HCT116 (cell line): ENCODE measurements at regions not wholly inside any gene's neighbourhood (a gene's known extent, or its start where the extent isn't known, plus 50 kb on each side); places are given as distances from the start of the nearest gene placed in this dataset.
A peak's percentile ranks its signal among the peaks of the same experiment; 100 is the strongest.

Experiments used
- ATAC-seq: fragments of 200-7000 bp; cut with Tn5 transposase; 2 replicates; pipeline ENCODE4 v1.9.1; 2020; ENCODE audit warnings: mild to moderate bottlenecking, moderate library complexity
- BruUV-seq: library from RNA; stranded (reverse); fragments of 400-500 nt; replicated peaks from 2 replicates; lab custom pipeline; 2021; lab: Mats Ljungman, UMichigan
- CTCF ChIA-PET: fragments of 300-600 bp; sonication (Branson Sonifier 250); formaldehyde crosslinking; loops from one replicate; lab custom pipeline; 2021; ENCODE audit warnings: antibody characterized with exemption; lab: Charles Lee
- POLR2A ChIA-PET: fragments of 300-600, 350-600 bp; sonication (Branson Sonifier 250); formaldehyde crosslinking; loops from one replicate; lab custom pipeline; 2021; ENCODE audit warnings: antibody characterized with exemption; lab: Charles Lee
- RAD21 ChIA-PET, 2 experiments: fragments of 300-600 bp; sonication (Branson Sonifier 250); formaldehyde crosslinking; loops; one replicate each; lab custom pipeline; 2023; ENCODE audit warnings: low total read pairs in 2 of 2; ENCODE audit not compliant: uncharacterized antibody in 2 of 2, unreplicated experiment in 2 of 2, low non-redundant PET in 1 of 2; lab: Charles Lee
- DNase-seq: peaks from one replicate; pipeline ENCODE4 v3.0.0-alpha.2; 2010; ENCODE audit warnings: low read depth, low spot score
- H2AFZ ChIP-seq: fragments of 200-600 bp; shearing (Covaris generic), sonication (generic); 2 replicates; pipeline ENCODE4 v1.6.1; 2017; ENCODE audit warnings: low read depth, mixed run types, mixed read lengths, antibody characterized with exemption, low read length; ENCODE audit not compliant: poor library complexity, severe bottlenecking
- H3K27ac ChIP-seq: 2 replicates; pipeline ENCODE4 v1.5.1; 2012; ENCODE audit warnings: low read depth, low read length
- H3K27me3 ChIP-seq: fragments of 200-600 bp; sonication (generic); 2 replicates; pipeline ENCODE4 v1.6.1; 2016; ENCODE audit warnings: mixed run types, low read length, mixed read lengths; ENCODE audit not compliant: insufficient read depth
- H3K36me3 ChIP-seq, 2 experiments: fragments of 200-500 bp in 1 of 2; fragments of 200-600 bp in 1 of 2; sonication (Bioruptor generic) in 1 of 2; sonication (generic) in 1 of 2; 2 replicates each; pipeline versions ENCODE4 v1.5.1 to v1.6.1; 2014 to 2016; ENCODE audit warnings: low read length in 2 of 2, inconsistent platforms in 1 of 2, mixed read lengths in 1 of 2, mixed run types in 1 of 2; ENCODE audit not compliant: insufficient read depth in 2 of 2, control insufficient read depth in 1 of 2
- H3K4me1 ChIP-seq, 2 experiments: fragments of 200-600 bp in 1 of 2; sonication (generic) in 1 of 2; 2 replicates each; pipeline versions ENCODE4 v1.5.1 to v1.6.1; 2012 to 2017; ENCODE audit warnings: low read length in 2 of 2, inconsistent platforms in 1 of 2, mild to moderate bottlenecking in 1 of 2, mixed read lengths in 1 of 2, mixed run types in 1 of 2, moderate library complexity in 1 of 2; ENCODE audit not compliant: insufficient read depth in 2 of 2, control insufficient read depth in 1 of 2
- H3K4me2 ChIP-seq: fragments of 200-600 bp; sonication (generic); 2 replicates; pipeline ENCODE4 v1.6.1; 2017; ENCODE audit warnings: mixed run types, low read length, mixed read lengths
- H3K4me3 ChIP-seq, 2 experiments: fragments of 200-600 bp in 1 of 2; sonication (generic) in 1 of 2; replicated peaks in 1 of 2; 2 replicates each; pipeline ENCODE4 v1.5.1; 2011 to 2016; ENCODE audit warnings: low read length in 2 of 2, control low read depth in 1 of 2, low read depth in 1 of 2, mild to moderate bottlenecking in 1 of 2, mixed read lengths in 1 of 2, mixed run types in 1 of 2
- H3K79me2 ChIP-seq: fragments of 200-600 bp; sonication (generic); 2 replicates; pipeline ENCODE4 v1.6.1; 2017; ENCODE audit warnings: mild to moderate bottlenecking, mixed run types, low read length, moderate library complexity, mixed read lengths; ENCODE audit not compliant: insufficient read depth
- H3K9ac ChIP-seq: fragments of 200-600 bp; sonication (generic); 2 replicates; pipeline ENCODE4 v1.6.1; 2016; ENCODE audit warnings: low read length, mixed read lengths
- H3K9me2 ChIP-seq: fragments of 200-600 bp; sonication (generic), shearing (Covaris generic); 2 replicates; pipeline ENCODE4 v1.6.1; 2017; ENCODE audit warnings: mixed run types, mild to moderate bottlenecking, moderate library complexity; ENCODE audit not compliant: insufficient read depth
- H3K9me3 ChIP-seq, 2 experiments: fragments of 200-500 bp in 1 of 2; fragments of 200-600 bp in 1 of 2; sonication (Bioruptor generic) in 1 of 2; sonication (generic) in 1 of 2; 2 replicates each; pipeline ENCODE4 v1.6.1; 2014 to 2017; ENCODE audit warnings: low read length in 2 of 2, mixed read lengths in 2 of 2, inconsistent platforms in 1 of 2, low read depth in 1 of 2, mild to moderate bottlenecking in 1 of 2, mixed run types in 1 of 2, moderate library complexity in 1 of 2; ENCODE audit not compliant: control insufficient read depth in 1 of 2, insufficient read depth in 1 of 2
- H4K20me1 ChIP-seq: fragments of 200-600 bp; sonication (generic), shearing (Covaris generic); 2 replicates; pipeline ENCODE4 v1.6.1; 2017; ENCODE audit warnings: mixed run types, mild to moderate bottlenecking, moderate library complexity; ENCODE audit not compliant: insufficient read depth
- EZH2phosphoT487 ChIP-seq: fragments of 200-600 bp; IDR thresholded peaks from 2 replicates; pipeline ENCODE4 v1.6.1; 2018; ENCODE audit warnings: antibody characterized with exemption, borderline replicate concordance
- RAD21 ChIP-seq: IDR thresholded peaks from 2 replicates; pipeline ENCODE4 v1.6.1; 2012; ENCODE audit warnings: low read depth, mild to moderate bottlenecking
- SRF ChIP-seq: IDR thresholded peaks from 2 replicates; pipeline ENCODE4 v1.6.1; 2012; ENCODE audit warnings: low read depth
- TCF7L2 ChIP-seq: IDR thresholded peaks from 2 replicates; pipeline ENCODE4 v1.7.0; 2011; ENCODE audit warnings: borderline replicate concordance, inconsistent platforms; ENCODE audit not compliant: insufficient read depth, insufficient read length; ENCODE audit errors: extremely low read depth
- YY1 ChIP-seq: IDR thresholded peaks from 2 replicates; pipeline ENCODE4 v1.6.1; 2011; ENCODE audit warnings: low read length, low read depth, moderate library complexity, mild to moderate bottlenecking; ENCODE audit not compliant: insufficient replicate concordance; ENCODE audit errors: extremely low read depth
- ZFX ChIP-seq: fragments of 450-650 bp; IDR thresholded peaks from 2 replicates; pipeline ENCODE4 v1.6.1; 2017
- ZNF274 ChIP-seq: fragments of 200-500 bp; sonication (Bioruptor generic); IDR thresholded peaks from 2 replicates; pipeline ENCODE4 v1.6.1; 2014; ENCODE audit warnings: mild to moderate bottlenecking, low read depth, low read length, inconsistent platforms
- intact Hi-C: fragments of 100-400 bp; cut with micrococcal nuclease; formaldehyde crosslinking; loops from 2 replicates; pipeline ENCODE4 v1.10.0; 2022
- TF ChIP-seq, protein P1 (sequence below), 3 experiments: fragments of 200-600 bp in 1 of 3; sonication (generic) in 1 of 3; IDR thresholded peaks in 2 of 3; conservative IDR thresholded peaks in 1 of 3; 2 replicates each; pipeline ENCODE4 v1.5.1; 2012 to 2017; ENCODE audit warnings: low read depth in 2 of 3, low read length in 2 of 3, antibody characterized with exemption in 1 of 3, borderline replicate concordance in 1 of 3, control low read depth in 1 of 3, mild to moderate bottlenecking in 1 of 3, mixed read lengths in 1 of 3, mixed run types in 1 of 3, moderate library complexity in 1 of 3; ENCODE audit not compliant: insufficient read depth in 1 of 3
- TF ChIP-seq, protein P2 (sequence below): IDR thresholded peaks from 2 replicates; pipeline ENCODE4 v1.6.1; 2012
- TF ChIP-seq, protein P3 (sequence below): IDR thresholded peaks from 2 replicates; pipeline ENCODE4 v1.6.1; 2012; ENCODE audit warnings: low read depth
- TF ChIP-seq, protein P4 (sequence below): IDR thresholded peaks from 2 replicates; pipeline ENCODE4 v1.6.1; 2012

DNA sequence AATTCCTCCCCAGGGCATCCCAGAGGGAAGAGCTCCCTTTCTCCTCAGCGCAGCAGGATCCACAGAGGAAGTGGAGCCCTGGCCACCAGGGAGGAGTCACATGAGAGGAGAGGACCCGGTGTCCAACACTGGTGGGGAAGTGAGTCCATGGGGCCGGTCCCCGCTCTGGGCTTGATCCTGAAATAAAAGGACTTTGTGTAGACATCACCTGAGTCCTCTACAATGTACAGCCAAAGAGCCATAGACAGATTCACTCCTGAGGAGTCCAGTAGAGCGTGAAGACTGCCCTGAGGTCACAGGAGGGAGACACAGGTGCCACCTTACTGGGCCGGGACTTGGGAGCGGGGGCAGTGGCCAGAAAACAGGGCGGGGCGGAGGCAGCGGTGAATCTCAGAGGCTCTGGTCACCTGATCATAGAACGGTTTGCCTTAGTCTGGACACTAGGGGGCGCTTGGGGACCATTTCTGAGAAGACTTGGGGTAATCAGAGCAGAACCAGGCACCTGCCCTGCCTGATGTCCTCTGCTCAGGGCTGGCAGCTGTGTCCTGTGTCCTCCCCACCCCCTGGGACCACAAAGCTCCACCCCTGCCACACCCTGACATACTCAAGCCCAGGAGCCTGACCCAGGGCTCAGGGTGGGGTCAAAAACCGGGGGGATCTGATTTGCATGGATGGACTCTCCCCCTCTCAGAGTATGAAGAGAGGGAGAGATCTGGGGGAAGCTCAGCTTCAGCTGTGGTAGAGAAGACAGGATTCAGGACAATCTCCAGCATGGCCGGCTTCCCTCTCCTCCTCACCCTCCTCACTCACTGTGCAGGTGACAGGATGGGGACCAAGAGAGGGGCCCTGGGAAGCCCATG lies 112.7 kb downstream of the VPREB1 start:
- ChIA-PET POLR2A (no interaction called here), RAD21 (no interaction called here), CTCF (interaction anchor here (0.8 to 2.6 kb wide), 8 partner anchors 9 to 202 kb away, joined by 3 to 12 read pairs (median 3); partner anchors contain the start of gene PRAME)
- Histone ChIP-seq H3K27ac (no peak overlapping the region), H3K9me2 (no peaks in the 10 kb centered on the region), H3K27me3 (no peaks in the 10 kb centered on the region), H4K20me1 (no peaks in the 10 kb centered on the region), H3K9me3 (no peaks in the 10 kb centered on the region), H3K4me2 (peak overlapping the region; percentile 59), H3K9ac (no peak overlapping the region), H3K79me2 (no peaks in the 10 kb centered on the region), H3K4me1 (peaks cover 0 to 7% of the 10 kb centered on the region in 2 experiments; a peak in 1 of 4 replicates), H2AFZ (peak overlapping the region; percentile 97), H3K36me3 (no peaks in the 10 kb centered on the region), H3K4me3 (no peak overlapping the region; a peak in 1 of 4 replicates)
- TF ChIP-seq SRF (no peak), EZH2phosphoT487 (no peak), ZNF274 (no peak), ZFX (no peak), TCF7L2 (peak; percentile 47), YY1 (no peak), RAD21 (peak; percentile 65)
- TF ChIP-seq, protein P1, sequence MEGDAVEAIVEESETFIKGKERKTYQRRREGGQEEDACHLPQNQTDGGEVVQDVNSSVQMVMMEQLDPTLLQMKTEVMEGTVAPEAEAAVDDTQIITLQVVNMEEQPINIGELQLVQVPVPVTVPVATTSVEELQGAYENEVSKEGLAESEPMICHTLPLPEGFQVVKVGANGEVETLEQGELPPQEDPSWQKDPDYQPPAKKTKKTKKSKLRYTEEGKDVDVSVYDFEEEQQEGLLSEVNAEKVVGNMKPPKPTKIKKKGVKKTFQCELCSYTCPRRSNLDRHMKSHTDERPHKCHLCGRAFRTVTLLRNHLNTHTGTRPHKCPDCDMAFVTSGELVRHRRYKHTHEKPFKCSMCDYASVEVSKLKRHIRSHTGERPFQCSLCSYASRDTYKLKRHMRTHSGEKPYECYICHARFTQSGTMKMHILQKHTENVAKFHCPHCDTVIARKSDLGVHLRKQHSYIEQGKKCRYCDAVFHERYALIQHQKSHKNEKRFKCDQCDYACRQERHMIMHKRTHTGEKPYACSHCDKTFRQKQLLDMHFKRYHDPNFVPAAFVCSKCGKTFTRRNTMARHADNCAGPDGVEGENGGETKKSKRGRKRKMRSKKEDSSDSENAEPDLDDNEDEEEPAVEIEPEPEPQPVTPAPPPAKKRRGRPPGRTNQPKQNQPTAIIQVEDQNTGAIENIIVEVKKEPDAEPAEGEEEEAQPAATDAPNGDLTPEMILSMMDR (IDR thresholded peaks at IDR 0.05 in 2 of 3, conservative IDR thresholded peaks at IDR 0.05 in 1 of 3; ENCODE audit: borderline replicate concordance in 1 of 3, insufficient read depth in 1 of 3, low read depth in 2 of 3, low read length in 2 of 3) = peak; percentile 59 to 79 (median 66)
- TF ChIP-seq, protein P2, sequence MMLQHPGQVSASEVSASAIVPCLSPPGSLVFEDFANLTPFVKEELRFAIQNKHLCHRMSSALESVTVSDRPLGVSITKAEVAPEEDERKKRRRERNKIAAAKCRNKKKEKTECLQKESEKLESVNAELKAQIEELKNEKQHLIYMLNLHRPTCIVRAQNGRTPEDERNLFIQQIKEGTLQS = no peak
- TF ChIP-seq, protein P3, sequence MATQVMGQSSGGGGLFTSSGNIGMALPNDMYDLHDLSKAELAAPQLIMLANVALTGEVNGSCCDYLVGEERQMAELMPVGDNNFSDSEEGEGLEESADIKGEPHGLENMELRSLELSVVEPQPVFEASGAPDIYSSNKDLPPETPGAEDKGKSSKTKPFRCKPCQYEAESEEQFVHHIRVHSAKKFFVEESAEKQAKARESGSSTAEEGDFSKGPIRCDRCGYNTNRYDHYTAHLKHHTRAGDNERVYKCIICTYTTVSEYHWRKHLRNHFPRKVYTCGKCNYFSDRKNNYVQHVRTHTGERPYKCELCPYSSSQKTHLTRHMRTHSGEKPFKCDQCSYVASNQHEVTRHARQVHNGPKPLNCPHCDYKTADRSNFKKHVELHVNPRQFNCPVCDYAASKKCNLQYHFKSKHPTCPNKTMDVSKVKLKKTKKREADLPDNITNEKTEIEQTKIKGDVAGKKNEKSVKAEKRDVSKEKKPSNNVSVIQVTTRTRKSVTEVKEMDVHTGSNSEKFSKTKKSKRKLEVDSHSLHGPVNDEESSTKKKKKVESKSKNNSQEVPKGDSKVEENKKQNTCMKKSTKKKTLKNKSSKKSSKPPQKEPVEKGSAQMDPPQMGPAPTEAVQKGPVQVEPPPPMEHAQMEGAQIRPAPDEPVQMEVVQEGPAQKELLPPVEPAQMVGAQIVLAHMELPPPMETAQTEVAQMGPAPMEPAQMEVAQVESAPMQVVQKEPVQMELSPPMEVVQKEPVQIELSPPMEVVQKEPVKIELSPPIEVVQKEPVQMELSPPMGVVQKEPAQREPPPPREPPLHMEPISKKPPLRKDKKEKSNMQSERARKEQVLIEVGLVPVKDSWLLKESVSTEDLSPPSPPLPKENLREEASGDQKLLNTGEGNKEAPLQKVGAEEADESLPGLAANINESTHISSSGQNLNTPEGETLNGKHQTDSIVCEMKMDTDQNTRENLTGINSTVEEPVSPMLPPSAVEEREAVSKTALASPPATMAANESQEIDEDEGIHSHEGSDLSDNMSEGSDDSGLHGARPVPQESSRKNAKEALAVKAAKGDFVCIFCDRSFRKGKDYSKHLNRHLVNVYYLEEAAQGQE = no peak
- TF ChIP-seq, protein P4, sequence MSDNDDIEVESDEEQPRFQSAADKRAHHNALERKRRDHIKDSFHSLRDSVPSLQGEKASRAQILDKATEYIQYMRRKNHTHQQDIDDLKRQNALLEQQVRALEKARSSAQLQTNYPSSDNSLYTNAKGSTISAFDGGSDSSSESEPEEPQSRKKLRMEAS = no peak
- intact Hi-C loops = no loop called here
- ATAC-seq = peak; percentile 98
- BruUV-seq = no TSS peak
- DNase-seq = peak; percentile 77
